NT2/D1 (cell line): ENCODE measurements at regions not wholly inside any gene's neighbourhood (a gene's known extent, or its start where the extent isn't known, plus 50 kb on each side); places are given as distances from the start of the nearest gene placed in this dataset.

Experiments used
- DNase-seq: peaks from one replicate; pipeline ENCODE4 v3.0.0-alpha.2; 2011; ENCODE audit warnings: low read depth, low spot score
- H3K27me3 ChIP-seq: 2 replicates; pipeline ENCODE4 v1.6.0; 2011; ENCODE audit warnings: mild to moderate bottlenecking; ENCODE audit not compliant: insufficient read length, insufficient read depth
- H3K36me3 ChIP-seq: 2 replicates; pipeline ENCODE4 v1.6.1; 2011; ENCODE audit warnings: mild to moderate bottlenecking, low read length, mixed read lengths; ENCODE audit not compliant: insufficient read depth, insufficient read length
- H3K4me1 ChIP-seq: 2 replicates; pipeline ENCODE4 v1.5.1; 2011; ENCODE audit not compliant: insufficient read depth, insufficient read length
- H3K4me3 ChIP-seq: 2 replicates; pipeline ENCODE4 v1.5.1; 2011; ENCODE audit warnings: low read depth; ENCODE audit not compliant: insufficient read length
- H3K9ac ChIP-seq: 2 replicates; pipeline ENCODE4 v1.6.0; 2011; ENCODE audit warnings: low read depth; ENCODE audit not compliant: insufficient read length
- H3K9me3 ChIP-seq: 2 replicates; pipeline ENCODE4 v1.5.1; 2011; ENCODE audit warnings: mild to moderate bottlenecking, low read length; ENCODE audit not compliant: insufficient read depth
- SUZ12 ChIP-seq: IDR thresholded peaks from 2 replicates; pipeline ENCODE4 v1.6.1; 2011; ENCODE audit not compliant: insufficient read length, insufficient read depth; ENCODE audit errors: extremely low read depth
- YY1 ChIP-seq: IDR thresholded peaks from 2 replicates; pipeline ENCODE4 v1.6.1; 2011; ENCODE audit not compliant: insufficient read length, insufficient read depth
- ZNF274 ChIP-seq: IDR thresholded peaks from 2 replicates; pipeline ENCODE4 v1.6.1; 2011; ENCODE audit warnings: mild to moderate bottlenecking, low read depth, low read length

DNA sequence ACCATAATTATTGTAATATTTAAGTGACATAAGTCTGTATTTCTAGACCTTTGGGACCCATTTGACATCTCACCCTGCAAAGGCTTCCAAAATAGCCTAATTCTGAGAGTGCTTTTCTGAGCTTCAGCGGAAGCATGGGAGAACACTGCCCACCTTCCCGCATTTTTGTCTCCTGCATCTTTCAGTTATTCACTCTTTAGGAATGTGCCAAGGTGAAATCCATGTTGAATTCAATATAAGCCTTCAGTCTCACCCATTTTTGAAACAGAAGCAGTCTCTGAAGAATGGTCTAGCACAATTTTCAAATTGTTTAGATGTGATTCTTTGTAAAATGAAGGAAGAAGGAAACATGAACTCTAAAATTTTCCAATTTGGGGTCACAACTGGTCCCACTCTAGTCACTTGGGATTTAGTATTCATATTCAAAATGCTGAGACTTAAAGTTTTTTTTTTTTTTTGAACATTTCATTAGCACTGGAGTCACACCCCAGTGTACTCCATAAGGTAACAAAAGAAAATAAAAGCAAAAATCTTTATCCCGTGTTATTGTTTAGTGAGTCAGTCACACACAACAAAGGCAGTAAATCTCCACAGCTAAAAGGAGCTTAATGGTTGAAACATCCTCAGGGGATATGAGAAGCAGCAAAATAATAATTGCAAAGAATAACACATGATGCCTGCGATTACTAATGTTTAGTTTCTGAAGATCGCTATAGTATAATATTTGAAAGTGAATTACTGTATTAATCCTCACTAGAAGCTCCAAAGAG is 479.9 kb upstream of the BTBD3 start:
- DNase-seq, result no peak
- no peaks in the 10 kb centered on the region for H3K4me1 ChIP-seq
- no peaks in the 10 kb centered on the region for H3K36me3 ChIP-seq
- no peak overlapping the region for H3K9ac ChIP-seq
- no peaks in the 10 kb centered on the region for H3K27me3 ChIP-seq
- H3K4me3 ChIP-seq, result no peak overlapping the region
- no peak for TF ChIP-seq YY1
- peaks cover 31% of the 10 kb centered on the region for H3K9me3 ChIP-seq

DNA sequence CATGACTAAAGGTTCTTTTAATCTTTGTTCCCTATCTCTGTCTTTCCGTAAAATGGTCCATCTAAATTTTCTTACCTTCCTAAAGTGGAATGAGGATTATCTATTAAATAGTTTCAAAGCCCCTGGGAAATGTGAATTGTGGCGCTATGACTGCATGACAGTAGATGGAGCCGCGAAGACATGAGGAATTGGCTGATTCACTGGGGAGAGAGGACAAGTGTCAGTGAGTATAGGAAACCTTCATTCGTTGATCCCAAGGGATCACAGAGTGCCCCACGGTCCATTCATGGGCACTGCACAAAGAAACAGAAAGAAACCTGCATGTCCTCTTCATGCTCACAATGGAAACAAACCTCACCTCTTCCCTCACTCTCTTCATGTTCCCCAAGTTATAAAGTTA is 479.3 kb upstream of the BTBD3 start:
- no peaks in the 10 kb centered on the region for H3K27me3 ChIP-seq
- no peaks in the 10 kb centered on the region for H3K36me3 ChIP-seq
- DNase-seq, result no peak
- H3K9ac ChIP-seq, result no peak overlapping the region
- H3K4me3 ChIP-seq, result no peak overlapping the region
- TF ChIP-seq ZNF274 (no peak), YY1 (no peak), SUZ12 (no peak)
- no peaks in the 10 kb centered on the region for H3K4me1 ChIP-seq
- H3K9me3 ChIP-seq, result peaks cover 31% of the 10 kb centered on the region

DNA sequence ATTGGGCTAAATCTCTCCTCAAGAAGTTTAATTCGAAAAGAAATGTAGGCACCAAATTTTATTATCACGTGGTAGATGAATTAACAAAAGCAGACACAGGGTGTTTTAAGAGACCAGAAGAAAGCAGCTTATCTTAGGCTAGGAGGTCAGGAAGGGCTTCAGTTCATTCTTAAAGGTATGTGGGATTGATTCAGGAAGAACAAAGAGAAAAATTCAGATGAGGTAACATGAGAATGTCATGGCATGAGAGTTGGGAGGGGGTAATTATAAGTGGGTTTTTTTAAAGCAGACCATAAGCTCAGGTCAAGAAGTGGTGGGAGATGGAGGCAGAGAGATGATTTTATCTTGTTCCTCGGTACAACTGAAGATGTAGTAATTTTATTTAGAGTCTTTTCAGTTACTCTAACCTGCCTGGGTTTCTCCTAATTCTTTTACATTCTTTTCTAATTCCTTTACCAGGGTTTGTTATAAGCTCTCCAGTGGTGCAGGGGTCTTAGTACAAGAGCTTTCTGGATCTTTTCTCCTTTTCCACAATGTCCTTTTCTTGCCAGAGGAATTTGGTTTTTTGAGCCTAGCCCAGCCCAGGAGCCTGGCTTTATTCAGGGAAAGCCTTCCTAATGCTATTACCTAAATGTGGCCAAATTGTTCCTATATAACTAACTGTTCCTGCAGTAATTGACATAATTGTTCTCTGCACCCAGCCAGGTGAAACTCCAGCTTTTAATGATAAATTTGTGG is 474.1 kb upstream of the BTBD3 start:
- no peak for DNase-seq
- H3K9ac ChIP-seq, result no peak overlapping the region
- no peaks in the 10 kb centered on the region; the same call in 1 of the 2 replicates for H3K9me3 ChIP-seq
- H3K27me3 ChIP-seq, result no peaks in the 10 kb centered on the region
- H3K4me1 ChIP-seq, result no peaks in the 10 kb centered on the region
- H3K4me3 ChIP-seq, result no peak overlapping the region
- TF ChIP-seq ZNF274 (no peak), YY1 (no peak), SUZ12 (no peak)
- no peaks in the 10 kb centered on the region for H3K36me3 ChIP-seq

GRCh38 chr20:11445161-11445560 is 472.5 kb upstream of the BTBD3 start:
- Histone ChIP-seq H3K27me3 (no peaks in the 10 kb centered on the region), H3K4me3 (no peak overlapping the region), H3K9me3 (peaks cover 5% of the 10 kb centered on the region; the same call in 1 of the 2 replicates), H3K9ac (no peak overlapping the region), H3K4me1 (no peaks in the 10 kb centered on the region), H3K36me3 (no peaks in the 10 kb centered on the region)
- no peak for DNase-seq
- TF ChIP-seq ZNF274 (no peak), YY1 (no peak), SUZ12 (no peak)

DNA sequence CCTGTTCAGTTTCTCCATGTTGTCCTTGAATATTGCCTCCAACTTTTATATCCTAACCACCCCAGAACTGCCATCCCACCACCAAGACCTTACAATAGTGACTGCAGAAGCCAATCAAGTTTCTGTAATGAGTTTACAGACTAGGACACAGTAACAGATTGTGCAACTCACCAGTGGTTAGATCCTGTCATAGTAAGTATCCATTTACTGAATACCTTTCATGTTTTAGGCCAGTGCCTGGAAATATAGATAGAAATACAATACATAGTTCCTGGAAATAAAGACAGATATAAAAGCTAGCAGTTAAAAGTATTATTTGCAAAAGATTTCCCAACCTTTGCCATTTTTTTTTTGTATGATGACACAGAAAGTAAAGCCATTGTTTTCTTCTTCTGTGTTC is 471.8 kb upstream of the BTBD3 start:
- H3K36me3 ChIP-seq, result no peaks in the 10 kb centered on the region
- H3K9ac ChIP-seq, result no peak overlapping the region
- H3K4me1 ChIP-seq, result no peaks in the 10 kb centered on the region
- TF ChIP-seq SUZ12, result no peak
- no peak for TF ChIP-seq YY1
- no peak for TF ChIP-seq ZNF274
- no peak for DNase-seq
- H3K9me3 ChIP-seq, result 0 out of 2 replicates have a peak, but pooled peaks cover 8% of the 10 kb centered on the region
- no peak overlapping the region for H3K4me3 ChIP-seq
- H3K27me3 ChIP-seq, result no peaks in the 10 kb centered on the region

GRCh38 chr20:11447371-11448100 is 470.2 kb upstream of the BTBD3 start:
- Histone ChIP-seq H3K27me3 (no peaks in the 10 kb centered on the region), H3K36me3 (no peaks in the 10 kb centered on the region), H3K9ac (no peak overlapping the region), H3K4me1 (no peaks in the 10 kb centered on the region), H3K9me3 (0 out of 2 replicates have a peak, but pooled peaks cover 8% of the 10 kb centered on the region), H3K4me3 (no peak overlapping the region)
- TF ChIP-seq ZNF274 (no peak), YY1 (no peak), SUZ12 (no peak)
- no peak for DNase-seq

DNA sequence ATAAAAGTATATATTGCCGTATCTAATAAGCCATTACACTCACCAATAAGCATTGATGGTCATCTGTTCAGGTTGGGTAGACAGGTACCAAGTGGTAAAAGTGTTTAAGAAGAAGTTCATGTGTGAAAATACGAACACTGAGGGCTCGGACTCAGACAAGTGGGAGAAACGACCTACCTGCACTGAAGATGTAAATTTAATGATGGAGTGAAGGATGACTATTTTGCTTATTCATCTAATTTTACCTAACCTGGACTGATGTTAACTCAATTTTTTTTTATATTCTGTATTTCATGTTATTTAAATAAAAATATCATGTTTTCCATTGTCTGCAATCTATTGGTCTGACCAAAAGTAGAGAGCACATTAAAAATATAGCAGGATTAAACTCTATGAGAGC is 469.1 kb upstream of the BTBD3 start:
- no peak for DNase-seq
- H3K27me3 ChIP-seq, result no peaks in the 10 kb centered on the region
- H3K4me3 ChIP-seq, result no peak overlapping the region
- 0 out of 2 replicates have a peak, but pooled peaks cover 8% of the 10 kb centered on the region for H3K9me3 ChIP-seq
- no peak overlapping the region for H3K9ac ChIP-seq
- H3K4me1 ChIP-seq, result no peaks in the 10 kb centered on the region
- TF ChIP-seq SUZ12, result no peak
- TF ChIP-seq YY1, result no peak
- no peak for TF ChIP-seq ZNF274
- H3K36me3 ChIP-seq, result no peaks in the 10 kb centered on the region
